ENCODE measurements at regions not wholly inside any gene's neighbourhood (a gene's known extent, or its start where the extent isn't known, plus 50 kb on each side); places are given as distances from the start of the nearest gene placed in this dataset.

- peaks cover 38% of the 10 kb centered on the region for H3K27me3 ChIP-seq (ENCODE audit: control insufficient read depth, insufficient read depth, low read length)
- TF ChIP-seq FOS (IDR thresholded peaks at IDR 0.05; ENCODE audit: low read depth, low read length) = no peak
- no peak for TF ChIP-seq MXI1 (IDR thresholded peaks at IDR 0.05; ENCODE audit: borderline replicate concordance, low read depth, low read length)
- TF ChIP-seq MAZ (IDR thresholded peaks at IDR 0.05; ENCODE audit: borderline replicate concordance, low read depth, low read length) = no peak
- TF ChIP-seq CTCF (conservative IDR thresholded peaks at IDR 0.05; ENCODE audit: low read depth, low read length) = no peak
- TF ChIP-seq RFX5 (IDR thresholded peaks at IDR 0.05; ENCODE audit: low read depth, low read length) = no peak
- no peak for TF ChIP-seq MAFK (IDR thresholded peaks at IDR 0.05; ENCODE audit: low read depth, low read length)
- no peak for TF ChIP-seq BHLHE40 (IDR thresholded peaks at IDR 0.05; ENCODE audit: low read depth, low read length)
- TF ChIP-seq SMC3 (IDR thresholded peaks at IDR 0.05; ENCODE audit: low read depth, low read length) = no peak
- no peak for TF ChIP-seq USF2 (IDR thresholded peaks at IDR 0.05; ENCODE audit: low read depth, low read length)
Measured at GRCh38 chr12:132429946-132430643, 59.9 kb upstream of the FBRSL1 start.

More at GRCh38 chr12:132429946-132430643, 59.9 kb upstream of the FBRSL1 start:
- no peak overlapping the region for H4K91ac ChIP-seq (ENCODE audit: insufficient read depth, low read depth, low read length)
- no peak overlapping the region for H2AK5ac ChIP-seq (ENCODE audit: low read depth, low read length)
- no peak overlapping the region for H3K4ac ChIP-seq (ENCODE audit: low read depth, low read length)
- peaks cover 4% of the 10 kb centered on the region; the same call in 1 of the 2 replicates for H3K9me1 ChIP-seq (ENCODE audit: insufficient read depth, low read length)
- DNase-seq = no peak
- H2AFZ ChIP-seq (replicated peaks; ENCODE audit: low read length, poor library complexity) = no peak overlapping the region
- no peak overlapping the region for H2BK5ac ChIP-seq (ENCODE audit: low read depth, low read length, poor library complexity, severe bottlenecking)
- H4K8ac ChIP-seq (ENCODE audit: low read depth in 2 of 2, low read length in 2 of 2) = no peak overlapping the region
- peaks cover 5% of the 10 kb centered on the region; the same call in 1 of the 2 replicates for H4K20me1 ChIP-seq (ENCODE audit: insufficient read depth, low read length)
- CTCF ChIA-PET = interaction anchor here (1.1 kb wide), 1 partner anchor 11 kb away, joined by 3 read pairs; no protein-coding TSS in a partner anchor
- no peak overlapping the region for H2BK20ac ChIP-seq (ENCODE audit: low read depth, low read length)
- in situ Hi-C loops (cut with MboI; ENCODE audit: low sequenced_read_pairs) = no loop called here
- no peak overlapping the region for H3K4me3 ChIP-seq (ENCODE audit: insufficient read depth, low read depth, low read length)
- no peak for ATAC-seq (ENCODE audit: low read depth)
- 15% methylated on average over 11 of the region's 25 CpGs; no CpG with 5 or more reads in 1 of the 2 experiments for WGBS, 2 experiments (ENCODE audit: extremely low coverage in 2 of 2, insufficient read length in 1 of 2)
- H4K5ac ChIP-seq (ENCODE audit: low read depth, low read length) = no peak overlapping the region
- intact Hi-C loops (cut with micrococcal nuclease) = no loop called here
- no TSS peak for BruUV-seq (replicated peaks)
- H2AK9ac ChIP-seq (replicated peaks; ENCODE audit: low read depth, low read length, poor library complexity) = no peak overlapping the region
- POLR2A ChIA-PET (ENCODE audit: unreplicated experiment) = no interaction called here
- no peak overlapping the region for H3K27ac ChIP-seq (ENCODE audit: insufficient read depth, low read length)
- no peak overlapping the region for H2BK15ac ChIP-seq (ENCODE audit: low read depth, low read length)
- H3K4me2 ChIP-seq (ENCODE audit: low read depth, low read length) = no peak overlapping the region
- no peak overlapping the region for H3K56ac ChIP-seq (ENCODE audit: extremely low read depth, insufficient read depth, low read length)
- H3K18ac ChIP-seq (ENCODE audit: low read depth, low read length) = no peak overlapping the region
- dilution Hi-C loops (cut with HindIII; ENCODE audit: low sequenced_read_pairs, unreplicated experiment) = no loop called here
- no peak overlapping the region for H2BK120ac ChIP-seq (ENCODE audit: low read depth, low read length)
- H3K9me3 ChIP-seq (ENCODE audit: control insufficient read depth, insufficient read depth, low read length) = peaks cover 2% of the 10 kb centered on the region; the same call in 1 of the 2 replicates
- no peak overlapping the region for H3K9ac ChIP-seq (ENCODE audit: low read depth, low read length)
- no peak overlapping the region for H3K14ac ChIP-seq (replicated peaks; ENCODE audit: low read depth, low read length)
- H3K23ac ChIP-seq (ENCODE audit: low read depth, low read length) = no peak overlapping the region
- H3K79me1 ChIP-seq (ENCODE audit: low read depth in 1 of 2, low read length in 2 of 2) = no peaks in the 10 kb centered on the region
- H3K36me3 ChIP-seq (ENCODE audit: control insufficient read depth, insufficient read depth, low read length) = no peaks in the 10 kb centered on the region
- H3K4me1 ChIP-seq (ENCODE audit: control insufficient read depth, insufficient read depth, low read length) = no peaks in the 10 kb centered on the region; the same call in 1 of the 2 replicates

Data from IMR-90 (cell line).